ENCODE measurements at regions not wholly inside any gene's neighbourhood (a gene's known extent, or its start where the extent isn't known, plus 50 kb on each side); places are given as distances from the start of the nearest gene placed in this dataset.
A peak's percentile ranks its signal among the peaks of the same experiment; 100 is the strongest.
"Not testable (repeated sequence)": the region's sequence is repeated elsewhere in the genome, so short reads cannot be mapped to it uniquely, and the experiment has no call there.

- Histone ChIP-seq H3K4me1 (ENCODE audit: control insufficient read depth, insufficient read depth, low read length) (no peaks in the 10 kb centered on the region), H3K4me3 (ENCODE audit: low read length) (no peak overlapping the region), H3K27me3 (ENCODE audit: control insufficient read depth, insufficient read depth) (no peaks in the 10 kb centered on the region), H3K9me3 (ENCODE audit: control insufficient read depth, low read length) (no peaks in the 10 kb centered on the region), H3K27ac (ENCODE audit: low read length) (no peak overlapping the region)
- DNase-seq = no peak
- no peak for ATAC-seq
- whole genome bisulfite sequencing = 83% methylated on average over 7 of the region's 7 CpGs
- intact Hi-C loops (cut with DNase I) = no loop called here
Measured at GRCh38 chr10:10054466-10054865, 963.2 kb upstream of the CELF2 start.

GRCh38 chr10:10055656-10056442, 961.8 kb upstream of the CELF2 start:
- Histone ChIP-seq H3K27me3 (ENCODE audit: control insufficient read depth, insufficient read depth) (no peaks in the 10 kb centered on the region), H3K9me3 (ENCODE audit: control insufficient read depth, low read length) (no peaks in the 10 kb centered on the region), H3K27ac (ENCODE audit: low read length) (no peak overlapping the region), H3K4me1 (ENCODE audit: control insufficient read depth, insufficient read depth, low read length) (no peaks in the 10 kb centered on the region), H3K4me3 (ENCODE audit: low read length) (no peak overlapping the region)
- intact Hi-C loops (cut with DNase I) = no loop called here
- WGBS = 41% methylated on average over 4 of the region's 4 CpGs
- no peak for DNase-seq
- ATAC-seq = no peak

- WGBS = 41% methylated on average over 5 of the region's 5 CpGs
- DNase-seq = no peak
- intact Hi-C loops (cut with DNase I) = no loop called here
- no peaks in the 10 kb centered on the region for H3K27me3 ChIP-seq (ENCODE audit: control insufficient read depth, insufficient read depth)
- H3K9me3 ChIP-seq (ENCODE audit: control insufficient read depth, low read length) = no peaks in the 10 kb centered on the region
- H3K4me3 ChIP-seq (ENCODE audit: low read length) = no peak overlapping the region
- no peaks in the 10 kb centered on the region for H3K4me1 ChIP-seq (ENCODE audit: control insufficient read depth, insufficient read depth, low read length)
- peak in 1 of 2 donors; percentile 61 for ATAC-seq
- no peak overlapping the region for H3K27ac ChIP-seq (ENCODE audit: low read length)
Measured at GRCh38 chr10:10056961-10057360, 960.7 kb upstream of the CELF2 start.

DNA sequence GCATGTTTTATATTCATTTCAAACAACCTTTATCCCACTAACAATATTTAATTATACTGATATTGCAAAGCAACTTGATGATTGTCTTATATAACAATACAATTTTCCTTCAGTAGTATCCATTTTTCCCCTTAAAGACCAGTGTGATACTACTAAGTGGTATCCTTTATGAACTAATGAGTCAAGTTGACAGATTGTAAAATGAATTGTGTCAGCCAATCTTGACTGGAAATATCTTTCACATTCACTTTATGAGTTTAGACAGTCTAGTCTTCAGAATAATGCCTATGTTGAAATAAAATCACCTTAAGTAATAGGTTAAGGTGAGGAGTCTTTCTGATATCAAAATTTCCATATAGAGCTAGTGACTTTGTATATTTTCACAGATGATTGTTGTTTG, 950.0 kb upstream of the CELF2 start:
- H3K4me1 ChIP-seq (ENCODE audit: control insufficient read depth, insufficient read depth, low read length) = no peaks in the 10 kb centered on the region

DNA sequence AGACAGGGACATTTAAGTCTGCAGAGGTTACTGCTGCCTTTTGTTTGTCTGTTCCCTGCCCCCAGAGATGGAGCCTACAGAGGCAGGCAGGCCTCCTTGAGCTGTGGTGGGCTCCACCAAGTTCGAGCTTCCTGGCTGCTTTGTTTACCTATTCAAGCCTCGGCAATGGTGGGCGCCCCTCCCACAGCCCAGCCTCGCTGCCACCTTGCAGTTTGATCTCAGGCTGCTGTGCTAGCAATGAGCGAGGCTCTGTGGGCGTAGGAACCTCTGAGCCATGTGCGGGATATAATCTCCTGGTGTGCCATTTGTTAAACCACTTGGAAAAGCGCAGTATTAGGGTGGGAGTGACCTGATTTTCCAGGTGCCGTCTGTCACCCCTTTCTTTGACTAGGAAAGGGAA, 942.8 kb upstream of the CELF2 start:
- H3K27me3 ChIP-seq (ENCODE audit: control insufficient read depth, insufficient read depth); H3K4me3 ChIP-seq (ENCODE audit: low read length); intact Hi-C loops (cut with DNase I); H3K4me1 ChIP-seq (ENCODE audit: control insufficient read depth, insufficient read depth, low read length); H3K9me3 ChIP-seq (ENCODE audit: control insufficient read depth, low read length); ATAC-seq; H3K27ac ChIP-seq (ENCODE audit: low read length): not testable (repeated sequence)
- WGBS = 91% methylated on average over 9 of the region's 9 CpGs
- peak in 1 of 3 donors; percentile 14 for DNase-seq

More for the DNA sequence above, 950.0 kb upstream of the CELF2 start:
- Histone ChIP-seq H3K4me3 (ENCODE audit: low read length) (no peak overlapping the region), H3K27me3 (ENCODE audit: control insufficient read depth, insufficient read depth) (no peaks in the 10 kb centered on the region), H3K27ac (ENCODE audit: low read length) (no peak overlapping the region), H3K9me3 (ENCODE audit: control insufficient read depth, low read length) (no peaks in the 10 kb centered on the region)
- DNase-seq = no peak
- no peak for ATAC-seq
- intact Hi-C loops (cut with DNase I) = no loop called here

- Histone ChIP-seq H3K9me3 (ENCODE audit: control insufficient read depth, low read length) (no peaks in the 10 kb centered on the region), H3K4me3 (ENCODE audit: low read length) (no peak overlapping the region), H3K4me1 (ENCODE audit: control insufficient read depth, insufficient read depth, low read length) (no peaks in the 10 kb centered on the region), H3K27ac (ENCODE audit: low read length) (no peak overlapping the region), H3K27me3 (ENCODE audit: control insufficient read depth, insufficient read depth) (no peaks in the 10 kb centered on the region)
- no peak for DNase-seq
- intact Hi-C loops (cut with DNase I) = no loop called here
- 22% methylated on average over 4 of the region's 4 CpGs for WGBS
- no peak for ATAC-seq
Measured at GRCh38 chr10:10078446-10078845, 939.2 kb upstream of the CELF2 start.

GRCh38 chr10:10092581-10092980, 925.1 kb upstream of the CELF2 start:
- no peaks in the 10 kb centered on the region for H3K9me3 ChIP-seq (ENCODE audit: control insufficient read depth, low read length)
- DNase-seq (peak; percentile 36 to 80 (median 67)), ATAC-seq (peak; percentile 53 to 65)
- intact Hi-C loops (cut with DNase I) = no loop called here
- H3K4me1 ChIP-seq (ENCODE audit: control insufficient read depth, insufficient read depth, low read length) = no peaks in the 10 kb centered on the region
- no peak overlapping the region for H3K4me3 ChIP-seq (ENCODE audit: low read length)
- no peak overlapping the region for H3K27ac ChIP-seq (ENCODE audit: low read length)
- 29% methylated on average over 6 of the region's 6 CpGs for WGBS
- no peaks in the 10 kb centered on the region for H3K27me3 ChIP-seq (ENCODE audit: control insufficient read depth, insufficient read depth)

DNA sequence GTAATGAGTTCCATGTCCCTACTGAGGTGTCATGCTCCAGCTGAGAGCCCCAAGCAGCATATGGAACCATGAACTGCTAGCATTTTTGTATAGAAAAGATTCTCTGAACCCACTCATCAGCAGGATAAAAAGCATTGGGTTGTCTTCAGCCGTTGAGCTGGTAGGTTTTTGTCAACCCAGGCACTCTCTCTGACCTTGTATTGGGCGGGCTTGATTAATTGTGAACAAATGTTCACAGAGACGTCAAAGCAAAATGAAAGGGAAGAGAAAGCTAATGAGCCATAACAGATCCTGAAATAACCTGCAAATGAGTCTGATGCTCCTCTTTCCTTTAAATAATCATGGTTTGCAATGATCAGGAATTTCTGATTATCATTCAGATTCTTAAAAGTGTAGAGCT, 924.7 kb upstream of the CELF2 start:
- Histone ChIP-seq H3K9me3 (ENCODE audit: control insufficient read depth, low read length) (no peaks in the 10 kb centered on the region), H3K27ac (ENCODE audit: low read length) (no peak overlapping the region), H3K27me3 (ENCODE audit: control insufficient read depth, insufficient read depth) (no peaks in the 10 kb centered on the region), H3K4me3 (ENCODE audit: low read length) (no peak overlapping the region), H3K4me1 (ENCODE audit: control insufficient read depth, insufficient read depth, low read length) (no peaks in the 10 kb centered on the region)
- no peak for DNase-seq
- no peak for ATAC-seq
- intact Hi-C loops (cut with DNase I) = no loop called here
- WGBS = 79% methylated on average over 3 of the region's 3 CpGs

DNA sequence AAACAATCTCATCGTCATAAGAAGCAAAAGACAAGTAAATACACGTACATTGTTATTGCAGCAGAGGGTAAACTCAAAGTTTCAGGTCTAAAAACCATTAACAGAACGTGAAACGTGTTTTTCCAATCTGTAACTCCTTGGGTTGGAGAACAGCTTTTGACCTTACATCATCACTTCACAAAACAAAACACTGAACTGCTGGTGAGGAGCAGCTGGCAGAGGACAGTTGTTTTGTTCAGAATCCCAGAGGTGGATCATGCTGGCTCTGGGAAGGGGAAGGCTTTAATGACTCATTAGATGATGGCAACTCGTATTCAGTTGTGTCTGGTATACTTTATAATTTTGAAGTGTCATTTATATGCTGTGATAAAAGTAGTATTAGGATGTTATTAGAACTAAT, 923.0 kb upstream of the CELF2 start:
- no peak overlapping the region for H3K27ac ChIP-seq (ENCODE audit: low read length)
- H3K9me3 ChIP-seq (ENCODE audit: control insufficient read depth, low read length) = no peaks in the 10 kb centered on the region
- DNase-seq (no peak), ATAC-seq (no peak)
- H3K27me3 ChIP-seq (ENCODE audit: control insufficient read depth, insufficient read depth) = no peaks in the 10 kb centered on the region
- 23% methylated on average over 5 of the region's 5 CpGs for WGBS
- intact Hi-C loops (cut with DNase I) = no loop called here
- no peak overlapping the region for H3K4me3 ChIP-seq (ENCODE audit: low read length)
- no peaks in the 10 kb centered on the region for H3K4me1 ChIP-seq (ENCODE audit: control insufficient read depth, insufficient read depth, low read length)

DNA sequence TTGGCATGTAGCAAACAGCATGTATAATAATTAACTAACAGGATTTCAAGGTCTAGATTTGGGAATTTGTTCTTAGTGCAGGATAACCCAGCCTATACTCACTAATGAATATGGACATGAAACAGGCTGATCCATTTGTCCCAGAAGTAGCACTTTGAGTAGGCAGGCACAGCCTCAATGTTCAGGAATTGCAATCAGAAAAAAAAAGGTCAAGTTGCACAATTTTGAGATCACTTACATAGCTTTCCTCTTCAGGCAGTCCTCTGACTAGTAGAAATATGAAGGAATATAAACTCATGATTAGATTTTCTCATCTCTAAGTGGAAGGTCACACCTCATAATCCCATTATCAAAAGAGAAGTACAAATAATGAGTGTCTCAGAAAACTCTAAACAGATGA, 921.4 kb upstream of the CELF2 start:
- Histone ChIP-seq H3K4me1 (ENCODE audit: control insufficient read depth, insufficient read depth, low read length) (no peaks in the 10 kb centered on the region), H3K27ac (ENCODE audit: low read length) (no peak overlapping the region), H3K4me3 (ENCODE audit: low read length) (no peak overlapping the region), H3K27me3 (ENCODE audit: control insufficient read depth, insufficient read depth) (no peaks in the 10 kb centered on the region), H3K9me3 (ENCODE audit: control insufficient read depth, low read length) (no peaks in the 10 kb centered on the region)
- no peak for DNase-seq
- intact Hi-C loops (cut with DNase I) = no loop called here
- no peak for ATAC-seq

- no peaks in the 10 kb centered on the region for H3K4me1 ChIP-seq (ENCODE audit: control insufficient read depth, insufficient read depth, low read length)
- ATAC-seq (no peak), DNase-seq (no peak)
- intact Hi-C loops (cut with DNase I) = no loop called here
- H3K9me3 ChIP-seq (ENCODE audit: control insufficient read depth, low read length) = no peaks in the 10 kb centered on the region
- 76% methylated on average over 3 of the region's 3 CpGs for WGBS
- no peak overlapping the region for H3K27ac ChIP-seq (ENCODE audit: low read length)
- no peak overlapping the region for H3K4me3 ChIP-seq (ENCODE audit: low read length)
- H3K27me3 ChIP-seq (ENCODE audit: control insufficient read depth, insufficient read depth) = no peaks in the 10 kb centered on the region
Measured at GRCh38 chr10:10096898-10097297, 920.8 kb upstream of the CELF2 start.

DNA sequence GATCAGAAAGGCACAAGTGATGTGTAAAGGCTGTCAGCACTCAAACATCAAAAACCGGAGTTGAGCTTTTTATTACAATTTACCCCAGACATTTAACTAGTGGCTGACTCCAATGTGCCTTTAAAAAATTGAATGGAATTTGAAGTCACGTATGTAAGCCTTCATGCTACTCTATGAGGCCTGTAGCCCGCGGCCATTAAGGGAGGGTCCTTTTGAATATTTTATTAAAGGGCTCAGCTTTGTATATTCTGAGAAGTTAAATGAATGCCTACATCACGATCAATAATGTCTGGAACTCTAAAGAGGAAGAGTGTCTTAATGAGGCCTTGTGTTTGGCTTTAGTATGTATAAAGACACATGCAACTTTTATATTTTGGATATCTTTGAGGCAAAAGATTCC, 916.6 kb upstream of the CELF2 start:
- no peak overlapping the region for H3K27ac ChIP-seq (ENCODE audit: low read length)
- intact Hi-C loops (cut with DNase I) = no loop called here
- H3K9me3 ChIP-seq (ENCODE audit: control insufficient read depth, low read length) = no peaks in the 10 kb centered on the region
- no peak for DNase-seq
- H3K27me3 ChIP-seq (ENCODE audit: control insufficient read depth, insufficient read depth) = no peaks in the 10 kb centered on the region
- 91% methylated on average over 5 of the region's 5 CpGs for WGBS
- no peak overlapping the region for H3K4me3 ChIP-seq (ENCODE audit: low read length)
- no peaks in the 10 kb centered on the region for H3K4me1 ChIP-seq (ENCODE audit: control insufficient read depth, insufficient read depth, low read length)
- ATAC-seq = no peak

Data from right cardiac atrium (tissue), 5 donors.